ENCODE measurements at regions not wholly inside any gene's neighbourhood (a gene's known extent, or its start where the extent isn't known, plus 50 kb on each side); places are given as distances from the start of the nearest gene placed in this dataset.

- TF ChIP-seq POLR2AphosphoS5 (IDR thresholded peaks at IDR 0.05; ENCODE audit: low read depth, low read length) (no peak), POLR2A (IDR thresholded peaks at IDR 0.05; ENCODE audit: low read depth, low read length) (no peak)
Measured at GRCh38 chr17:54736573-54736972, 164.1 kb upstream of the TOM1L1 start.

Data from GM12892 (cell line).